Endothelial cell of umbilical vein (primary cell): ENCODE measurements at regions not wholly inside any gene's neighbourhood (a gene's known extent, or its start where the extent isn't known, plus 50 kb on each side); places are given as distances from the start of the nearest gene placed in this dataset.

ENCODE experiments used
- BruUV-seq: library from RNA; stranded (reverse); fragments of 400-500 nt; replicated peaks from 2 replicates; lab custom pipeline; 2021; lab: Mats Ljungman, UMichigan
- CTCF ChIA-PET: fragments of 300-600, 350-600 bp; sonication (Branson Sonifier 250); formaldehyde crosslinking; loops from one replicate; lab custom pipeline; 2021; ENCODE audit warnings: antibody characterized with exemption, inconsistent platforms; lab: Charles Lee
- POLR2A ChIA-PET: fragments of 300-600, 350-600 bp; sonication (Branson Sonifier 250); formaldehyde crosslinking; loops from one replicate; lab custom pipeline; 2021; ENCODE audit warnings: antibody characterized with exemption, inconsistent platforms; lab: Charles Lee
- DNase-seq: peaks from one replicate; pipeline ENCODE4 v3.0.0-alpha.2; 2011; ENCODE audit warnings: low read depth, low spot score
- FAIRE-seq: peaks from 2 replicates; lab custom pipeline; 2011; peaks lifted over from hg19 to GRCh38; lab: Jason Lieb, UNC
- H2AFZ ChIP-seq: 2 replicates; pipeline ENCODE4 v1.6.0; 2012; ENCODE audit warnings: low read depth, low read length, control low read depth, inconsistent platforms
- H3K27ac ChIP-seq: 2 replicates; pipeline ENCODE4 v1.5.1; 2011; ENCODE audit warnings: low read depth, mild to moderate bottlenecking, control low read depth, low read length, moderate library complexity; ENCODE audit not compliant: insufficient read depth
- H3K27me3 ChIP-seq, 2 experiments: 2 replicates each; pipeline versions ENCODE4 v1.6.0 to v1.6.1; 2011; ENCODE audit warnings: low read length in 2 of 2, mixed read lengths in 1 of 2; ENCODE audit not compliant: control insufficient read depth in 2 of 2, insufficient read depth in 2 of 2
- H3K36me3 ChIP-seq, 2 experiments: 2 replicates in 1 of 2; 3 replicates in 1 of 2; pipeline ENCODE4 v1.5.1; 2011; ENCODE audit warnings: low read length in 2 of 2, mild to moderate bottlenecking in 1 of 2, moderate library complexity in 1 of 2; ENCODE audit not compliant: control insufficient read depth in 2 of 2, insufficient read depth in 2 of 2; ENCODE audit errors: extremely low read depth in 1 of 2
- H3K4me1 ChIP-seq: 3 replicates; pipeline ENCODE4 v1.5.1; 2011; ENCODE audit warnings: mild to moderate bottlenecking, low read length; ENCODE audit not compliant: control insufficient read depth, insufficient read depth; ENCODE audit errors: extremely low read depth
- H3K4me2 ChIP-seq: 2 replicates; pipeline ENCODE4 v1.6.1; 2011; ENCODE audit warnings: low read length, control low read depth, mixed read lengths; ENCODE audit not compliant: insufficient read depth
- H3K4me3 ChIP-seq, 3 experiments: fragments of 200-600 bp in 1 of 3; sonication (generic), shearing (Covaris generic) in 1 of 3; replicated peaks in 1 of 3; 2 replicates each; pipeline ENCODE4 v1.5.1; 2011 to 2016; ENCODE audit warnings: control low read depth in 3 of 3, low read length in 3 of 3, mild to moderate bottlenecking in 2 of 3, inconsistent platforms in 1 of 3, low read depth in 1 of 3, moderate library complexity in 1 of 3; ENCODE audit not compliant: insufficient read depth in 1 of 3
- H3K79me2 ChIP-seq: 2 replicates; pipeline ENCODE4 v1.6.0; 2012; ENCODE audit warnings: low read length, inconsistent platforms; ENCODE audit not compliant: control insufficient read depth, insufficient read depth
- H3K9ac ChIP-seq: replicated peaks from 2 replicates; pipeline ENCODE3; 2011; ENCODE audit warnings: low read length, control low read depth; ENCODE audit not compliant: insufficient read depth; ENCODE audit errors: extremely low read depth
- H3K9me1 ChIP-seq: replicated peaks from 3 replicates; pipeline ENCODE4 v1.6.0; 2011; ENCODE audit warnings: mild to moderate bottlenecking, low read length; ENCODE audit not compliant: control insufficient read depth, insufficient read depth; ENCODE audit errors: extremely low read depth
- H3K9me3 ChIP-seq: replicated peaks from 2 replicates; pipeline ENCODE4 v1.5.1; 2012; ENCODE audit warnings: low read length, inconsistent platforms; ENCODE audit not compliant: control insufficient read depth, insufficient read depth
- H4K20me1 ChIP-seq: replicated peaks from 2 replicates; pipeline ENCODE3; 2011; ENCODE audit warnings: mild to moderate bottlenecking, low read length; ENCODE audit not compliant: control insufficient read depth, insufficient read depth; ENCODE audit errors: extremely low read depth
- CTCF ChIP-seq, 2 donors: IDR thresholded peaks; 1 replicate in 1 of 2; 2 replicates in 1 of 2; pipeline ENCODE4 v1.5.1; 2011; ENCODE audit warnings: low read length in 2 of 2, mild to moderate bottlenecking in 2 of 2, moderate library complexity in 2 of 2, control low read depth in 1 of 2, inconsistent platforms in 1 of 2, low read depth in 1 of 2; ENCODE audit not compliant: insufficient read depth in 1 of 2; ENCODE audit errors: extremely low read depth in 1 of 2
- EZH2 ChIP-seq: IDR thresholded peaks from 2 replicates; pipeline ENCODE4 v1.6.1; 2012; ENCODE audit warnings: borderline replicate concordance, low read depth, mild to moderate bottlenecking, moderate library complexity, low read length, inconsistent platforms; ENCODE audit not compliant: severe bottlenecking
- FOS ChIP-seq: IDR thresholded peaks from 2 replicates; pipeline ENCODE4 v1.6.1; 2011; ENCODE audit warnings: mild to moderate bottlenecking, low read length, moderate library complexity, borderline replicate concordance; ENCODE audit not compliant: insufficient read depth
- GATA2 ChIP-seq: IDR thresholded peaks from 2 replicates; pipeline ENCODE4 v1.7.0; 2011; ENCODE audit warnings: low read depth, mild to moderate bottlenecking, moderate library complexity, mixed read lengths, low read length; ENCODE audit not compliant: insufficient read length, insufficient read depth
- JUN ChIP-seq: IDR thresholded peaks from 2 replicates; pipeline ENCODE4 v1.6.1; 2011; ENCODE audit warnings: borderline replicate concordance, low read depth; ENCODE audit not compliant: insufficient read length, insufficient read depth
- MAX ChIP-seq: IDR thresholded peaks from 2 replicates; pipeline ENCODE4 v1.6.1; 2011; ENCODE audit not compliant: insufficient read depth, insufficient read length
- MYC ChIP-seq: IDR thresholded peaks from one replicate; pipeline ENCODE4 v1.6.1; 2011; ENCODE audit warnings: mild to moderate bottlenecking, low read depth, low read length
- POLR2A ChIP-seq: IDR thresholded peaks from 2 replicates; pipeline ENCODE4 v1.6.1; 2012; ENCODE audit warnings: low read depth, mild to moderate bottlenecking, control low read depth, low read length
- POLR2AphosphoS5 ChIP-seq: IDR thresholded peaks from 2 replicates; pipeline ENCODE4 v1.6.1; 2012; ENCODE audit warnings: low read depth, mild to moderate bottlenecking, control low read depth, low read length, moderate library complexity; ENCODE audit not compliant: insufficient read depth
- dilution Hi-C: fragments of 300-500 bp; cut with MboI; formaldehyde crosslinking; loops from one replicate; pipeline ENCODE4 v1.15.0; 2019; ENCODE audit warnings: low sequenced_read_pairs; ENCODE audit not compliant: extremely low pct_ligation_motif_present
- intact Hi-C: fragments of 100-400 bp; cut with micrococcal nuclease; formaldehyde crosslinking; loops from one replicate; pipeline ENCODE4 v1.10.0; 2022

- Histone ChIP-seq H3K27ac (no peak overlapping the region), H3K36me3 (no peaks in the 10 kb centered on the region), H3K4me3 (no peak overlapping the region), H4K20me1 (no peaks in the 10 kb centered on the region), H3K4me2 (no peak overlapping the region), H2AFZ (no peak overlapping the region), H3K9ac (no peak overlapping the region), H3K9me3 (no peaks in the 10 kb centered on the region), H3K4me1 (no peaks in the 10 kb centered on the region), H3K27me3 (no peaks in the 10 kb centered on the region), H3K9me1 (no peaks in the 10 kb centered on the region), H3K79me2 (no peaks in the 10 kb centered on the region)
- intact Hi-C loops = no loop called here
- BruUV-seq = no TSS peak
- ChIA-PET CTCF (no interaction called here), POLR2A (no interaction called here)
- FAIRE-seq = no peak
- DNase-seq = no peak
- TF ChIP-seq MAX (no peak), EZH2 (no peak), MYC (no peak), JUN (no peak), GATA2 (no peak), FOS (no peak), CTCF (IDR thresholded peaks at IDR 0.05; ENCODE audit: extremely low read depth in 1 of 2, insufficient read depth in 1 of 2, low read depth in 1 of 2, low read length in 2 of 2) (no peak), POLR2A (no peak), POLR2AphosphoS5 (no peak)
- dilution Hi-C loops = no loop called here
These were observed 325.1 kb downstream of the IL20RB start for GRCh38 chr3:137282871-137283270.
